ENCODE measurements at regions not wholly inside any gene's neighbourhood (a gene's known extent, or its start where the extent isn't known, plus 50 kb on each side); places are given as distances from the start of the nearest gene placed in this dataset.

DNA sequence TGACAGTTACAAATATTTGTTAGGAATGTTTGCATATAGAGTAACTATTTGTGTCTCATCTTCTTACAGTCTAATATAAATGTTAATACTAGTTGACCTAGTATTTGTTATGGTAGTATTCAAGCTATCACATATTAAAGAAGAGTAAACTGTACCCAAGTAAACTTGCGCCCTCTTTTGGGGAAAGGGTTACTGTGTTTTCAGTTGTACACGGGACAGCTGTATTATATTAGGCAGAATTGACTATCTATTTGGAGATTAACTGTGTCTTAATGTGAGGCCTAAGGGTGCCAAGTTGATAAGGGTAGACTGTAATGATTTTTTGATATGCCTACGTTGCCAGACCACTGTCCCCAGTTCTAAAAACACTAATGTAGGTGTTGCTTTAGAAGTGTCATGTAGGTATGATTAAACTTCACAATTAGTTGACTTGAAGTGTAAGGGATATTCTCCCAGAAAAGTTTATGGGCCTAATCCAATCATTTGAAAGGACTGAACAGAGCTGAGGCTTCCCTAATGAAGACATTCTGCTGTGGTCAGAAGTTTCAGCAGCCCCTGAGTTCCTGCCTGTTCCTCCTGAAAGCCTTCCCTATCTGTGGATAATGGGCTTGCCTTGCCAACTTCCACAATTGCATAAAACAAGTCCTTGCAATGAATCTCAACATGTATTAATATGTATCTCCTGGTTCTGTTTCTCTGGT, 172.8 kb upstream of the CXCL13 start:
- TF ChIP-seq SUZ12 (IDR thresholded peaks at IDR 0.05; ENCODE audit: extremely low read depth, insufficient read depth, insufficient read length): no peak
- no peak for TF ChIP-seq YY1 (IDR thresholded peaks at IDR 0.05; ENCODE audit: insufficient read depth, insufficient read length)
- no peak for TF ChIP-seq ZNF274 (IDR thresholded peaks at IDR 0.05; ENCODE audit: low read depth, low read length)
